A673 (cell line): ENCODE measurements at regions not wholly inside any gene's neighbourhood (a gene's known extent, or its start where the extent isn't known, plus 50 kb on each side); places are given as distances from the start of the nearest gene placed in this dataset.

Experiments used
- BruUV-seq: library from RNA; stranded (reverse); fragments of 400-500 nt; replicated peaks from 2 replicates; lab custom pipeline; 2021; lab: Mats Ljungman, UMichigan
- CTCF ChIA-PET: fragments of 300-600 bp; sonication (Branson Sonifier 250); formaldehyde crosslinking; loops from one replicate; lab custom pipeline; 2022; ENCODE audit warnings: antibody characterized with exemption; lab: Charles Lee
- POLR2A ChIA-PET: fragments of 300-600 bp; sonication (Branson Sonifier 250); formaldehyde crosslinking; loops from one replicate; lab custom pipeline; 2022; ENCODE audit warnings: antibody characterized with exemption; ENCODE audit not compliant: low non-redundant PET; lab: Charles Lee
- DNase-seq: peaks from one replicate; pipeline ENCODE4 v3.0.0-alpha.2; 2015; ENCODE audit warnings: low spot score
- H3K27ac ChIP-seq: fragments of 200-600 bp; sonication (generic); 2 replicates; pipeline ENCODE4 v1.5.1; 2016; ENCODE audit warnings: mixed run types, low read depth, mild to moderate bottlenecking, mixed read lengths, antibody characterized with exemption, low read length; ENCODE audit not compliant: poor library complexity, severe bottlenecking
- H3K27me3 ChIP-seq: fragments of 200-600 bp; sonication (generic); replicated peaks from 2 replicates; pipeline ENCODE4 v1.6.1; 2017; ENCODE audit warnings: mixed run types, low read depth, mild to moderate bottlenecking, mixed read lengths, antibody characterized with exemption, low read length; ENCODE audit not compliant: insufficient read depth, poor library complexity
- H3K36me3 ChIP-seq: fragments of 200-600 bp; sonication (generic); 2 replicates; pipeline ENCODE4 v1.6.1; 2016; ENCODE audit warnings: mixed run types, mild to moderate bottlenecking, mixed read lengths, antibody characterized with exemption, low read length; ENCODE audit not compliant: insufficient read depth, poor library complexity, severe bottlenecking
- H3K4me1 ChIP-seq: fragments of 200-600 bp; sonication (generic); 2 replicates; pipeline ENCODE4 v1.6.1; 2017; ENCODE audit warnings: mixed run types, mild to moderate bottlenecking, mixed read lengths, antibody characterized with exemption, low read length; ENCODE audit not compliant: insufficient read depth, poor library complexity, severe bottlenecking
- H3K4me3 ChIP-seq: fragments of 200-600 bp; sonication (generic); 2 replicates; pipeline ENCODE4 v1.5.1; 2016; ENCODE audit warnings: low read depth, mixed run types, mild to moderate bottlenecking, mixed read lengths, low read length; ENCODE audit not compliant: poor library complexity, severe bottlenecking
- H3K9me3 ChIP-seq: fragments of 200-600 bp; sonication (generic); 2 replicates; pipeline ENCODE4 v1.6.1; 2016; ENCODE audit warnings: mixed run types, low read depth, mild to moderate bottlenecking, mixed read lengths, antibody characterized with exemption, low read length; ENCODE audit not compliant: poor library complexity, severe bottlenecking
- CTCF ChIP-seq: fragments of 300-800, 200-600 bp; sonication (generic); conservative IDR thresholded peaks from 2 replicates; pipeline ENCODE4 v1.5.1; 2017; ENCODE audit warnings: low read depth, mild to moderate bottlenecking, antibody characterized with exemption, low read length, moderate library complexity, mixed read lengths
- EZH2 ChIP-seq: fragments of 200-600 bp; sonication (generic); IDR thresholded peaks from 2 replicates; pipeline ENCODE4 v1.6.1; 2017; ENCODE audit warnings: borderline replicate concordance, low read depth, mild to moderate bottlenecking, mixed read lengths, antibody characterized with exemption, low read length; ENCODE audit not compliant: poor library complexity, severe bottlenecking
- intact Hi-C: fragments of 100-400 bp; cut with micrococcal nuclease; formaldehyde crosslinking; loops from one replicate; pipeline ENCODE4 v1.10.0; 2022; ENCODE audit not compliant: unreplicated experiment

GRCh38 chr17:11056926-11057325 lies 184.1 kb upstream of the SHISA6 start:
- intact Hi-C loops, result loop anchor here (5.0 kb wide), 1 partner anchor 170 kb away; no protein-coding TSS in a partner anchor
- Histone ChIP-seq H3K36me3 (no peaks in the 10 kb centered on the region), H3K4me3 (no peak overlapping the region), H3K9me3 (no peaks in the 10 kb centered on the region), H3K27ac (no peak overlapping the region), H3K27me3 (no peaks in the 10 kb centered on the region), H3K4me1 (no peaks in the 10 kb centered on the region)
- no TSS peak for BruUV-seq
- CTCF ChIA-PET, result no interaction called here
- POLR2A ChIA-PET, result no interaction called here
- DNase-seq, result no peak
- TF ChIP-seq EZH2 (no peak), CTCF (no peak)

- H3K27me3 ChIP-seq, result peaks cover 4% of the 10 kb centered on the region
- ChIA-PET POLR2A (no interaction called here), CTCF (no interaction called here)
- no peak overlapping the region for H3K27ac ChIP-seq
- no peak overlapping the region for H3K4me3 ChIP-seq
- H3K4me1 ChIP-seq, result no peaks in the 10 kb centered on the region
- DNase-seq, result no peak
- no peaks in the 10 kb centered on the region for H3K36me3 ChIP-seq
- intact Hi-C loops, result no loop called here
- TF ChIP-seq CTCF (no peak), EZH2 (no peak)
- no peaks in the 10 kb centered on the region for H3K9me3 ChIP-seq
- BruUV-seq, result no TSS peak
Observed at GRCh38 chr17:11053846-11054245, 187.2 kb upstream of the SHISA6 start.

GRCh38 chr17:11049539-11049938 lies 191.5 kb upstream of the SHISA6 start:
- no TSS peak for BruUV-seq
- H3K4me3 ChIP-seq, result no peak overlapping the region
- intact Hi-C loops, result no loop called here
- ChIA-PET POLR2A (no interaction called here), CTCF (no interaction called here)
- no peaks in the 10 kb centered on the region for H3K4me1 ChIP-seq
- TF ChIP-seq CTCF (no peak), EZH2 (no peak)
- H3K9me3 ChIP-seq, result no peaks in the 10 kb centered on the region
- H3K27me3 ChIP-seq, result peaks cover 4% of the 10 kb centered on the region
- H3K27ac ChIP-seq, result no peak overlapping the region
- DNase-seq, result no peak
- H3K36me3 ChIP-seq, result no peaks in the 10 kb centered on the region
